Right renal cortex interstitium (tissue), 3 donors: ENCODE measurements at regions not wholly inside any gene's neighbourhood (a gene's known extent, or its start where the extent isn't known, plus 50 kb on each side); places are given as distances from the start of the nearest gene placed in this dataset.
"Not testable (repeated sequence)": the region's sequence is repeated elsewhere in the genome, so short reads cannot be mapped to it uniquely, and the experiment has no call there.

ENCODE experiments used
- DNase-seq, 3 donors: peaks; one replicate each; pipeline ENCODE4 v3.0.0-alpha.2; 2013; ENCODE audit warnings: low read depth in 3 of 3, low spot score in 2 of 3

DNA sequence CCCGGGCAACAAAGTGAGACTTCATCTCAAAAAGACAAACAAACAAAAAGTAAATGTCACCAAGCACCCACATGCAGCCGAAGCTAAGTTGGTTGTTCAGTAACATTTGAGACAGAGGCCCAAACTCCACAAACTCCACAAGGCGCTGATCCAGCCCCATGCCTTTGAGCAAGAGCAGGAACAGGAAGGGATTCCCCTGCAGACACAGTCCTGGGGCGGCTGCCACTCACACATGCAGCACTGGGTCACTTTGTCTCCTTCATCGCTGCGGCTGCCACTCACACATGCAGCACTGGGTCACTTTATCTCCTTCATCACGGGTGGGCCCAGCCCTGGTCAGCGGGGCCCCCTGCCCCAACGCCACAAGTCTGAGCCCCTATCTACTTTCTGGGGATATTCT lies 246.9 kb upstream of the RREB1 start:
- no peak for DNase-seq

DNA sequence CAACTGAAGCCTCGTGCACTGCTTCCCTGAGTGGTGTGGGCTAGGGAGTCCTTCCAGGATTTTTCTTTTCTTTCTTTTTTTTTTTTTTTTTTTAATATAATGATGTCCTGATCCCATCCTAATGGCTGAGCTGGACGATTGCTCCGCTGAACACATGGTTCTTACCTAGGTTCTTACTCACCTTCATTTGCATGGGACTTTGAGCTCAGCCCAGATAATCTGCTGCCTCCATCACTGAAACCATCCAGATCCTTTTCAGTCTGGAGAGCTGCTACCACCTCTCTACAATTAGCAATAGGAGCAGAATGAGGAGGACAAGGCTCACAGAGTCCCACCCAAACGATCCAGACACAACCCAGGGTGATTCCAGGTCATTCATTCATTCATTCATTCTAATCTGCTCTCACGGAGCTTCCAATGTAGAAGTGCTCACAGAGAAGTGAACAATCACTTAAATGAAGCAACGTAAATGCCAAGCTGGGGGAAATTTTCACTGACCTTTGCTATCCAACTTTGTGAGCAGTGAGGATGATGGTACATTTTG lies 246.3 kb upstream of the RREB1 start:
- no peak for DNase-seq

DNA sequence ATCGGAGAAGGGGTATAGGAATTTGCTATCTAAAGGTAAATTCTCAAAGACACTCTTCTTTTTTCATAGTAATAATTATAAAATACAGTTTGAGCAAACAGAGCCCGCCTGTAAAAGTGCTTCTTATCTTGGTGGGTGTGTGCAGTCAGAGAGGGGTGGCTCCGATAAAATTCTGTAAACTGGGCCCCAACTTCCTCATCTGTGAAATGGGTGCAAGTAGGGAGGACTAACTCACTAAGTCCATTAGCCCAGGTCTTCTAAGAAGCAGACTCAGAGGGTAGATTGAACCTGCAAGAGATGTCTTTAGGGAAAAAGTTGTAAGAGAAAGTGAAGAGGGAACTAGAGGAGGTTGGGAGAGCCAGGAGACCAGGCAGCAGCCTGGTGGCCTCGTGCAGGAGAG lies 245.8 kb upstream of the RREB1 start:
- no peak for DNase-seq

DNA sequence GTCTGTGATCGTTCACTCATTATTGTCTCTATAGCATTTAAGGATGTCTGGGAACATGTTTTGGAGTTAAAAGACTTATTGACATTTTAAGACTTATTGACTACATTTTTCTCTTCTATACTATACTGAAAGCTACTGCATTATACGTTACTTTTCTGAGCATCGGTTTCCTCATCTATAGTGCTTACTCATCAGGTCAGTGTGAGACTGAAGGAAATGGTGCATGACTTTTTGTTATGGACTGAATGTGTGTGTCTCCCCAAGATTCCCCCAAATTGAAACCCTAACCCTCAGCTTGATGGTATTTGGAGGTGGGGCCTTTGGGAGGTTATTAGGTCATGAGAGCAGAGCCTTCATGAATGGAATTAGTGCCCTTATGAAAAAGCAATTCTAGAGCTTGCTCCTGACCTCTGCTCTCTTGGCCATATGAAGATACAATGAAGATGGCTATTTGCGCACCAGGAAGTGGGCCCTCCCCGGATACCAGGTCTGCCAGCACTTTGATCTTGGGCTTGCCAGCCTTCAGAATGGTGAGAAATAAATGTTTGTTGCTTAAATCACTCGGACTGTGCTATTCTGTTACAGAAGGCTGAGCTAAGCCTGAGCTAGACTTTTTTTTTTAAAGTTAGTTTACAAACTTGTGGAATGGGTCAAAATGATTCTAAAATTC lies 243.7 kb upstream of the RREB1 start:
- no peak for DNase-seq

DNA sequence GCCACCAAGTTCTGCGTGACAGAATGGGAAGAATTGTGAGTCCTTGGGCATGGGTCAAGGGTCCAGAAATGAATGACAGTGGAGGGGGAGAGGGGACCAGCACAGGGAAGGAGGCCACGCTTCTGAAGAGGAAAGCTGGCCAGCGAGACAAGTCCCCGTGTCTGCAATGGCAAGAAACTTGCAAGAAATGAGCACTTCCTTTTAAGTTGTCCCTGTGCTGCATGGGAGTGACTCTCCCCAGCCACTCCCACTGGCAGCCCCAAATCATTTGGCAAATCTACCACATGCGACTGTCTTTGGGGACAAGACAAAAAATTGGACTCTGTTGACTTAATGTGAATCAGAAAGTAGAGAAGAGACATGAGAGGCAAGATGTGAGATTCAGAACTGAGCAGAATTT lies 242.2 kb upstream of the RREB1 start:
- no peak for DNase-seq

DNA sequence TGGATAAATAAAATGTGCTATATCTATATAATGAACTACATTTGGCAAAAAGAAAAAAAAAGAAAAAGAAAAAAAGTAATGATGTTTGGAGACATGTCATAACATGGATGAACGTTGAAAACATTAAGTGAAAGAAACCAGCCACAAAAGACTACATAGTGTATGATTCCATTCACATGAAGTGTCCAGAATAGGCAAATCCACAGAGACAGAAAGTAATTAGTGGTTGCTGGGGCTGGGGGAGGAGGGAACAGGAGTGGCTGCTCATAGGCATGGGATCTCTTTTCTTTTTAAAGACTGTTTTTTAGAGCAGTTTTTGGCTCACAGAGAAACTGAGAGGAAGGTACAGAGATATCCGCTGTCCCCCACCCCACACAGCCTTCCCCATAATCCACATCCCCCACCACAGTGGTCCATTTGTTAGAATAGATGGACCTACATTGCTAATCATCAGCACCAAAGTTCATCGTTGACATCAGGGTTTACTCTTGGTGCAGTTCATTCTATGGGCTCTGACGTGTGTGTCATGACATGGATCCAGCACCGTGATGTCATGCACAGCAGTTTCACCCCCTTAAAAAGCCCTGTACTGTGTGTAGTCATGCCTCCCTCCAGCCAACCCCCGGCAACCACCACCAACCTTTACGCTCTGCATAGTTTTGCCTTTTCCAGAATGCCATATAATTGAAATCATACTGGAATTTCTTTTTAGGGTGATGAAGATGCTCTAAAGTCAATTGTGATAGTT lies 240.9 kb upstream of the RREB1 start:
- no peak for DNase-seq

DNA sequence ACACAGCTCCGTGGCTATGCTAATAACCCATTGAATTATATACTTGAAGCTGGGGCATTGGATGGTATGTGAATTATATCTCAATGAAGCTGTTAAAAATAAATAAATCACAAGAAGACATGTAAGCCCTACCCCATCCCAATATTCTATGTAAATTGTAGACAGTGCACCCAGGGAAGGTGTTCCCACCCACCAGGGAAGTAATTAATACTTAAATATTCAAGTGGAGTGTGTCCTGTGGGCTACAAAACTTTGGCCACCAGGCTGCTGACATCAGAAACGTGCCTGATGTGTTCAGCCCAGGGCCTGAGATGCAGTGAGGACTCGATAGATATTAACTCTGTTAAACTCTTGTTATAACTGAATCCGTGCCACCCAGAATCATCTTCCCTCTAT lies 240.4 kb upstream of the RREB1 start:
- DNase-seq: no peak

DNA sequence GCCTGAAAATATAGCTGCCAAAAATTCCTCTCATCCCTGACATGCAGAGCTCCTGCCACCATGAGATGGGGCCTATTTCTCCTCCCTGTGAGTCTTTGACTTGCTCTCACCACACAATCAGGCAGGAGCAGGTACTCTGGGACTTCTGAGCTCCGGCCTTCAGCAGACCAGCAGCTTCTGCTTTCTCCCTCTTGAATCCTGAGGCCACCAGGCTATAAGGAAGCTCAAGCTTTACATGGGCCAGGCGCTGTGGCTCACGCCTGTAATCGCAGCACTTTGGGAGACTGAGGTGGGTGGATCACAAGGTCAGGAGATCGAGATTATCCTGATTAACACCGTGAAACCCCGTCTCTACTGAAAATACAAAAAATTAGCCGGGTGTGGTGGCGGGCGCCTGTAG lies 238.7 kb upstream of the RREB1 start:
- no peak for DNase-seq

DNA sequence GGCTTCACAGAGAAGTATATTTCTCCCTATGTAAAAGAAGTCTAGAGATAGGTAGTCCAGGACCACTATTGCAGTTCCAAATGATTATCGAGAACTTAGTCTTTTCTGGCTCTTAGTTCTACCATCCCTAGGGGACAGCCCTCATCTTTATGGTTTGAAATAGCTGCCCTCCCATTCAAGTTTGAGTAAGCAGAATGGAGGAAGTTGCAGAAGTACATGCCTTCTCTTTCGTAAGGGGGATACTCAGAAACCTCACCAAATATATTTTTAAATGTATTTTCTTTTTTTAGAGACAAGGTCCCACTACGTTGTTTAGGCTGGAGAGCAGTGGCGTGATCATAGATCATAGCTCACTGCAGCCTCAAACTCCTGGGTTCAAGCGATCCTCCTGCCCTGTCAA lies 236.8 kb upstream of the RREB1 start:
- DNase-seq: no peak

DNA sequence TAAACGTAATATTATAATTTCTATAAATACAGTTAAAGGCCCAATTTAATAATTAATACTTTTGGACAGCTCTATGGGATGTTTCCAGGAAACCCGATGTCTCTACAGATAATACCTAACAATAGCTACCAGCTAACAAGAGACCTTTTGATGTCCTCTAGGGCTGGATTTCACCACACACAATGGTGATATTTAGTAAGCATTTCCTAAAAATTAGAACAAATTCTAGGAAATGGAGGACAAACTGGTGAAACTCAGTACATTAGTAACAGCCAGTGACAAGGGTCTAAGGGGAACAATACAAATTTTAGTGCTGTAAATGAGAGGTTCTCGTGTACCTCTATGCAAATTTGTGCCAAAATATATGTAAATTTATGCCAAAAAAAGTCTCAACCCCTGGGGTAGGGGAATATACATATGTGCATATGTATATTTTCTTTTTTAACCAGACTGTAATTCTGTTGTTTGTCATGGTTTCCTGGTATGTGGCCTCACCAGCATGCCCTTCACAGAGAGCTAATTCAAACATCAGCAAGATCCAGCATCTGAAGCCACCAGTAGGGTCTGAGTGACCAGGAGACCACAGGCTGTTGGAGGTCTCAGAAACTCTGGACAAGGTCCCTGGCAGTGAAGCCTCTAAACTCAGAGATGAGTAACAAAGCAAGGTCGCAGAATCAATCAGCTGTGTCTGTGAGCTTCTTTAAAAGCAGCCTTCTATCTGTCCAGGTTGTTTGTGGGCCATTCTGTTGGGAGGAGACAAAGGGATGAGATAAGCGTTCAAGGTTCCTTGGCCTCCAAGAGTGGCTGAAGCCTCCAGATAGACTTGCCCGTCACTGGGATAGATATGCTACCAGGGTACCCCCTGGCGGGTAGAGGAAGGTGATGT lies 235.1 kb upstream of the RREB1 start:
- DNase-seq: no peak

DNA sequence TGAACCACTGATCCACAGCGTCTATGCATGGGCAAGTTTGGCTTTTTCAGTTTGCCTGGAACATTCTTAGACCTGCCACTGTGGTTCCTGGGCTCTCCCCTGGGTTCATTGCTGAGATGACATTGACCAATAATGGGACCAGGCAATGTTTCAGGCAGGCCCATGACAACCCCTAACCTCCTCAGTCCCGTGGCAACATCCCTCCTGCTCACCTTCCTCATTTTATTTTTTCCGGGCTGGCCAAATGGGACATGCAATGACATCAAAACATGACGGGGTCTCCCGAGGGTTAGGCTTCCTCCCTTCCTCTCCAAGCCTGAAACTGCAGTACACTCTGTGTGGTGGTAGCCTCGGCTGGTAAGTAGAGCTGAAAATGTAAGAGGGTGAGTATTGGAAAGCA lies 234.0 kb upstream of the RREB1 start:
- DNase-seq: no peak

DNA sequence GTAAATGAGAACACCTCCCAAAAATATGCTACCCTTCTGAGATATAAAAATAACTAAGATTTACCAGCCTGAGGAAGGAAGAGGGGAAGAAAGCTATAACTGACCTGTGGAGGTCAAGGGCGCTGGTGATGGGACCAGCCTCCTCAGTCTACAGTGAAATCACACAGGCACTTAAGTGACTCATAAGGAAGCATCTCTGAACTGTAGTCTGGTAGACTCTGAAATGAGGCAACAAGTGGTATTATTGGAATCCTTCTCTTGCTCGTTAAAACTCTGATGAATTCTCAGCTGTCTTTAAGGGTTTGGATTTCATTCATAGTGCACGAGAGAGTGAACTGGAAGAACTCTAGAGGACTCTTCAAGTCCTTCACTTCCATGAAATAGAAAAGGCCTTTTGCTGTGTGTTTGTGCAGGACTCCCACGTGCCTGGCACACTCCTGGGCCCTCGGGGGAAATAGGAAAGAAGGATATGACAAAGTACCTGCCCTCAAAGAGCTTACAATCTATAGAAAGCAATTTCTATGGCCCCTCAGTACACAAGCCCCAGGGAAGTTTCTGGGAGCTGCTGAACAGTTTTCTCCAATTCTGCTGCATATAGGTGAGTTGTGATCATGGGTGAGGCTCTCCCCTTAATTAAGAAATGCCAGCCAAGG lies 231.8 kb upstream of the RREB1 start:
- no peak for DNase-seq

DNA sequence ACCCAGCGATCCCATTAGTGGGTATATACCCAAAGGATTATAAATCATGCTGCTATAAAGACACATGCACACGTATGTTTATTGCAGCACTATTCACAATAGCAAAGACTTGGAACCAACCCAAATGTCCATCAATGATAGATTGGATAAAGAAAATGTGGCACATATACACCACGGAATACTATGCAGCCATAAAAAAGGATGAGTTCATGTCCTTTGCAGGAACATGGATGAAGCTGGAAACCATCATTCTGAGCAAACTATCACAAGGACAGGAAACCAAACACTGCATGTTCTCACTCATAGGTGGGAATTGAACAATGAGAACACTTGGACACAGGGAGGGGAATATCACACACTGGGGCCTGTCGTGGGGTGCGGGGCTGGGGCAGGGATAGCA lies 230.0 kb upstream of the RREB1 start:
- DNase-seq: not testable (repeated sequence)

DNA sequence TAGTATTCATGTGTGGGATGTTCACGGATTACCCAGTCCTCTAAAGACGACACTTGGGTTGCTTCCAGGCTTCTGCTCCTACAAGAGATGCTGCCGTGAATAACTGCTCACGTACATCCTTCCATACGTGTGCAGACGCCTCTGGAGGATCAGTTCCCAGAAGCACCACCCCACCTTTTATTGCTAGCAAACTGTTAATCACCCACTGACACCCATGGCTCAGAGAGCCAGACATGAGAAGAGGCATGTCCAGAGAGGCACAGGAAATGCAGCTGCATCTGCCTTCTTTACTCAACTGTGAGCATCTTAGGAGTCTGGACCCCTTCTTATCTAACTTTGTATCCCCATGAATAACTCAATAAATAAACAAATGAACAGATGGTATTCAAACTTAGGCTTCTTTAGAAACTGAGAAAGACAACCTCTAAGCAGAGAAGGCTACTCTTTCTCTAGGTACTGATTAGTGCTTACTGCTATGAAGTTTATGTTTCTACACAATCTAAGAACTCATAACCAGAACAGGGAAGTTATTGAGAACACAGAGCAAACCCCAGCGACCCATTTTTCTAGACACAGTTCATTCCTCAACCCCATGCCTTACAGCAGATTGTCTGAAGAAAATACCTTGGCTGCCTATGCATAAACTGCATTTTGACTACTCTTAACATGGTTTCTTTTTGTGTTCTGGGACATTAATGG lies 228.7 kb upstream of the RREB1 start:
- DNase-seq: no peak

DNA sequence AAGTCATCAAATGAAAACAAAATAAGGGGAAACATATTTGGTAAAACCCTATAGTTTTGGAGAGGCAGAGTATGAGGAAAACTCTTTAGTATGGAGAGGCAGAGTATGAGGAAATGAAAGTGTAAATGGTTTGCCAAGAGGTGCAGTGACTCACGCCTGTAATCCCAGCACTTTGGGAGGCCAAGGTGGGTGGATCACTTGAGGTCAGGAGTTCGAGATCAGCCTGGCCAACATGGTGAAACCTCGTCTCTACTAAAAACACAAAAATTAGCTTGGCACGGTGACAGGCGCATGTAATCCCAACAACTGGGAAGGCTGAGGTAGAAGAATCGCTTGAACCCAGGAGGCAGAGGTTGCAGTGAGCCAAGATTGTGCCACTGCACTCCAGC lies 228.2 kb upstream of the RREB1 start:
- not testable (repeated sequence) for DNase-seq

DNA sequence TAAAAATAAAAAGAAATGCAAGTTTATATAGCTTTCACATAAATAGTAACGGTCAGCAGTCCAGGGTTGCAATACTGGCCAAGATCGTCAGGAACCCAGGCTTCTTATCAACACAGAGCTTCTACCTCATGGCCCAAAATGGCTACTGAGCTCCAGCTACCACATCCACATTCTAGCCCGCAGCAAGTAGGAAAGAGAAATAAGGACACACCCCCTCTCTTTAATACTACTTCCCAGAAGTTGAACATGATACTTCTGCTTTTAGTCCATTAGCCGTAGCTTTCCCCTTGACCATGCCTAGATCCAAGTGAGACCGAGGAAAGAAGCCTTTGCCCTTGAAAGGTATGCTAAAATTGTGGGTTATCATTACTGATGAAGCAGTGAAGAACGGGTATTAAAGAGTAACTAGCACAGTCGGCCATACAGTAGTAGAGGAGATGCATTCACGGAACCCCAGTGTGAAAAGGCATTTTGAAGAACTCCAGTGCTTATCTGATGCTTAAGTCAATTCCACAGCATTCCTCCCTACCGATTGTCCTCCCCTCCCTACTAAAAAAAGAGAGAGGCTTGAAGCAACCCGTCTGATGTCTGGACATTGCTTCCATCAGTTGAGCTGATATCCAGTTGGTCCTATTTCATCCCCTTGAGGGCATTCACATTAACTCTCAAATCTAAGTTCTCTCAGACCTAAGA lies 226.9 kb upstream of the RREB1 start:
- DNase-seq: no peak

DNA sequence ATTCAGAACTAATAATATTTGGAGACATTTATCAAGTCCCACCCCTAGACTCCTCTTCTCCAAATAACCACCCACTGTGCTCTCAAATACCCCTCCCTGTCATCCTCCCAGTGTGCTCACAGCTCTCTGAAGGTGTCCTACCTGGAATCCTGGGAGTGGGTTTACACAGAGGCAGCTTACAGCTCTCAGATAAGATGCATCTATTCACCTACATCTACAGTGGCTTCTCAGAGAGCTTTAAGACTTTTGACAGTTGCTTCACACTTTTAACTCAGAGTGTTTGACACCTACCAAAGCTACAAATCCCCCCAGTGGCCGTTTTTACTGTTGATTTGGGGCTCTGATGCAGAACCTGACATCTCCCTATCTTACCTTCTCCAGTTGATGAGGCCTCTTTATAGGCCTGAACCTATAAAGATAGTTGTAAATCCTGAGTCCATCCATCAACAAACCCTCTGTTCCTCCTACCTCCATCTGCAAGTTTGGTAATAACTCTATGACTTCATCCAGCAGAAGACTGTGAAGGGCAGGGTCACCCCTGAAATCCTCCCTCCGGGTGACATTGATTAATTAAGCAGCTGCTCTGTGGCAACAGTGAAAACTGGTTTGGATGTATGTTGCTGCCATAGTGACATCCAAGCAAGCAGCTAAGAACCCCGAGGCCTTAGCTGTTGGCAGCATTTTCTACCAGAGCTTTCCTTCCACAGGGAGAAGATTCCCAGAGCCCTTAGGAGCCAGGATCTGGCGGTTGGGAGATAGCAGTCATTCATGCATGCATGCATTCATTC lies 226.1 kb upstream of the RREB1 start:
- no peak for DNase-seq

DNA sequence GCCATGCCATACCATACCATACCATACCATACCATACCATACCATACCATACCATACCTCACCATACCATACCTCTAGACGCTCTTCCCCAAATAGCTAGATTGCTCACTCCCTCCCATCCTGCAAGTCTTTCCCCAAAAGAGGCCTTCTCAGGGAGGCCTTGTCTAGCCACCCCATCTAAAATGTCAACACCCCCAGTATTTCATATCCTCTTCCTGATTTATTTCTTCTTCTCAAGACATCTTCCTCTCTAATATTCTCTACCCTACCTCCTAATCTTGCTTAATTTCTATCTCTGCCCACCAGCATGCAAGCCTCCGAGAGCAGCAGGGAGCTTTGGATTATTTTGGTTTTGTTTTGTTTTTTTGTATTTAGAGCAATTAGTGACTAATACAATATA lies 225.2 kb upstream of the RREB1 start:
- DNase-seq: no peak

DNA sequence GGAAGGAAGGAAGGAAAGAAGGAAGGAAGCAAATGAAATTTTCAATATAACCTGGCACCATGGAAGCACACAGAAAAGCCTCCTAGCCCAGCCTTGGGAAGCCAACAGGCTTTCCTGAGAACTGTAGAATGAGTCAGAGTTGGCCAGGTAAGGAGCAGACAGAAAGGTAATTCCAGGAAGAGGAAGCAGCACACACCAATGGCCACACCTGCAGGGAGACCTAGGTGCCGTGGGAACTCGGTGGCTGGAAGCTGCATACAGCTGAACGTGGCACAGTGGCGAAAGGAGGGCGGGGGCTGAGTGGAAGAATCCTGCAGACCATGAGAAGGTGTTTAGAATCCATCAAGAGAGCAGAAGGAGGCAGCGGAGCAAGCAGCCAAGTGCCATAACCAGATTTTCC lies 224.8 kb upstream of the RREB1 start:
- no peak for DNase-seq
